ENCODE measurements at regions not wholly inside any gene's neighbourhood (a gene's known extent, or its start where the extent isn't known, plus 50 kb on each side); places are given as distances from the start of the nearest gene placed in this dataset.
"Not testable (repeated sequence)": the region's sequence is repeated elsewhere in the genome, so short reads cannot be mapped to it uniquely, and the experiment has no call there.

DNA sequence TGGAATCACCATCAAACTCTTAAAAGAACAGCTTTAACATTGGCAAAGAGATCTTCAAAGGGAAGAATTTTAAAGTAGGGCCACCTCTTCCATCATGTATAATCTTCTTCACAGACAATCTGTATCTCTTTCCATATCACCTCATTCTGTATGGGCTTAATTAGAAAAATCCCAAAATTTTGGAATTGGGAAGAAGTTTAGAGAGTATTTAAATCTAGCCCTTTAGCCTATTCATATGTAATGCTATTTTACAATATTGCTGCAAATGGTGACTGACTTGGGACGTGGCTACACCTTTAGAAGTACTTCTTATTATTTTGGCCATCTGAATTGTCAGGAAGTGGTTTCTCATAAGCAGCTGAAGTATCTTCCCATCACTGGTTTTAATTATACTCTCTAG lies 474.3 kb downstream of the RFPL4B start:
- no peak for DNase-seq

- no peak for DNase-seq
These were observed 475.6 kb downstream of the RFPL4B start for GRCh38 chr6:112822769-112823168.

DNA sequence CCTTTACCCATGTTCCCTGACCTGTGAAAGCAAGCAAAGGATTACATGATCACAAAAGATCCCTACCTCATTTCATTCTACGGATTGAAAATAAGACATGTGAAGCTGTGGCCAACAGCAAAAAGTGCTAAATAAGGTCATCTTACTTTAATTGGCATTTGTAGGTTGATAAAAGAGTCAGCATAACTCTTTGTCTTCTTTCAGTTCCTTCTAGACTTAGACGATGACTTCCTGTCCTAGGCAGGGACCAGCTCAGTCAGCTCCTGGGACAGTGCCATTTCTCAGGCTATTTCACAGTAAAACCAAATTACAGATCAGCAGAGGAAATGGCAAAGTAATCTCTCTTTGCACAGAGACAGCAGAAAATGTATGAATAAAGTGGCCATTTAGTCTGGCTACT lies 480.7 kb downstream of the RFPL4B start:
- DNase-seq, result no peak

GRCh38 chr6:112831022-112831421 lies 483.9 kb downstream of the RFPL4B start:
- DNase-seq, result no peak

- DNase-seq, result no peak
These were observed 486.5 kb downstream of the RFPL4B start for GRCh38 chr6:112833581-112834131.

GRCh38 chr6:112835078-112835477 lies 487.9 kb downstream of the RFPL4B start:
- no peak for DNase-seq

- no peak for DNase-seq
These were observed 492.4 kb downstream of the RFPL4B start for GRCh38 chr6:112839525-112839961.

- no peak for DNase-seq
These were observed 494.6 kb downstream of the RFPL4B start for GRCh38 chr6:112841553-112842329.

GRCh38 chr6:112842330-112842685 lies 495.2 kb downstream of the RFPL4B start:
- DNase-seq, result no peak

DNA sequence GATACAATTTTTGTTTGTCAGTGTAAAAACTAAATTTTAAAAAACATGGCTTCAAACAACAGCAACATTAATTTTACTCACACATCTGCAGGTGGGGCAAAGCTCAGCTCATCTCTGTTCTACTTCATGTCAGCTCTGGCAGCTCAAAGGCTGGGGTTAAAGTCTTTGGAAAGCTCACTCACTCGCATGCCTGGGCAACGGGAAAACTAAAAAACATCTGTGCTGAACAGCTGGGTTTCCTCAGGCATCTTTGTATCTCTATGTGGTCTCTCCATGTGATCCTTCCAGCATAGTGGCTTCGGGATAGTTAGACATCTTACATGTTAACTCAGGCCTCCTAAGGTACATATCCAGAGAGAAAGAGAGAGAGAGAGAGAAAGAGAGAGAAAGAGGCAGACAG lies 499.6 kb downstream of the RFPL4B start:
- no peak for DNase-seq

DNA sequence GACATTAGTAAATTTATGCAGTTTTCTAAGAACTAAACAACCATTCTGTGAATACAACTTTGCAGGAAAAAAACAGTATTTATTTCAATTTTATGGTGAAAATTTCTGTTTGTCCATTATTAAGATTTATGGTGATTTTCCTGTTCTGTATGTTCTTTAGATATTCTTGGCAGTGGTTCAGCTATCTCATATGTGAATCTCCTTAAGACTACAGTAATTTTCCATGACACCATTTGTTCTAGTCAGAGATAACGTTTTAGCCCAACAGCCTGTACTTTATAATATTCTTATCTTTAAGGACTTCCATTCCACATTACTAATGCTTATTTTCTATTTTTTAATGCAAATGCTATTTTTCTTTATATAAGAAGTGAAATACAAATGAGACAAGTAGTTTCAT lies 504.0 kb downstream of the RFPL4B start:
- no peak for DNase-seq

GRCh38 chr6:112853162-112853561 lies 506.0 kb downstream of the RFPL4B start:
- no peak for DNase-seq

DNA sequence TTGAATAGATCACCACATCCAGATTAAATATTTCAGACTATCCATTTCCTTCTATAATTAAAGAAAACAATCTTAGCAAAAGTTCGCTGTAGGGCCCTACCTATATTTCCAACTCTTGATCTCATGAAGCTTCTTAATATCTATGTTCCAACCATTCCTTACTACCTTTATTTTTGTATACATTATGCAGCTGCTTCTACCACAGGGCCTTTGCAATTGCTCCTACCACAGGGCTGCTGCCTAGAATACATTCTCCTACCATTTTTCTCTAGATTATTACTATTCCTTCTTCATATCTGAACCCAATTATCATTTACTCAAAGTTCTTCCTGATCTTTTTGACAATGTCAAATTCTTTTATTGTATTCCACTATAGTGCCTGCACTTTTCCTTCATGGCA lies 516.6 kb downstream of the RFPL4B start:
- no peak for DNase-seq

DNA sequence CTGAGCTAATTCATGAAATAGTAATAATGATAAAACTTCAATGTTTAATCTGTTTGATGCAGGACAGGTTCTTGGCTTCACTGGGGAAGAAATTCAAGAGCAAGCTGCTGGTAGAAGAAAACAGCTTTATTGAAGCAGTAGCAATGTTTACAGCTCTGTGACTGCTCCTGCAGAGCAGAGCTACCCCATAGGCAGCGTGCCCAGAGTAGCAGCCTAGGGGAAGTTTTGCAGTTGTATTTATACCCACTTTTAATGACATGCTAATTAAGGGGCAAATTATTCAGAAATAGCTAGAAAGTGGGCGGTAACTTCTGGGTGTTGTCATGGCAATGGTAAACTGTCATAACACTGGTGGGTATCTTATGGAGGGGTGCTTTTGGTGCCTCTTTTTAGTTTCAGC lies 518.0 kb downstream of the RFPL4B start:
- DNase-seq, result no peak

DNA sequence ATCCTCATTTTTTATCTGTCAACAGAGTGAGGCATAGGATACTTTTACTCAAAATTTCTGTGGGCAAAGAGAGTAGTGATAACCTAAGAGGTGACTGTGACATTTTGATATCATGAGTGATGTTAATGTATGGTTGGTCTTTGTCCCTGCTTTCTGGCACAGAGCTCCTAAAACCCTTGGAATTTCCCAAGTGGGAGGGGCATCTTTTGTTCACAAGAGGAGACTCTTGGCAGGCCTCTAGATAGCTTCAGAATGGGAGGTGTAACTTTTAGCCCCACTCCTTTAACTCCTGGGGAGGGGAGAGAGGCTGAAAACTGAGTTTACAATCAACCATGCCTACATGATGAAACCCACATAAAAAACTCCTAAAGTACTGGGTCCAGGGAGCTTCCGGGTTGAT lies 527.8 kb downstream of the RFPL4B start:
- DNase-seq, result no peak

DNA sequence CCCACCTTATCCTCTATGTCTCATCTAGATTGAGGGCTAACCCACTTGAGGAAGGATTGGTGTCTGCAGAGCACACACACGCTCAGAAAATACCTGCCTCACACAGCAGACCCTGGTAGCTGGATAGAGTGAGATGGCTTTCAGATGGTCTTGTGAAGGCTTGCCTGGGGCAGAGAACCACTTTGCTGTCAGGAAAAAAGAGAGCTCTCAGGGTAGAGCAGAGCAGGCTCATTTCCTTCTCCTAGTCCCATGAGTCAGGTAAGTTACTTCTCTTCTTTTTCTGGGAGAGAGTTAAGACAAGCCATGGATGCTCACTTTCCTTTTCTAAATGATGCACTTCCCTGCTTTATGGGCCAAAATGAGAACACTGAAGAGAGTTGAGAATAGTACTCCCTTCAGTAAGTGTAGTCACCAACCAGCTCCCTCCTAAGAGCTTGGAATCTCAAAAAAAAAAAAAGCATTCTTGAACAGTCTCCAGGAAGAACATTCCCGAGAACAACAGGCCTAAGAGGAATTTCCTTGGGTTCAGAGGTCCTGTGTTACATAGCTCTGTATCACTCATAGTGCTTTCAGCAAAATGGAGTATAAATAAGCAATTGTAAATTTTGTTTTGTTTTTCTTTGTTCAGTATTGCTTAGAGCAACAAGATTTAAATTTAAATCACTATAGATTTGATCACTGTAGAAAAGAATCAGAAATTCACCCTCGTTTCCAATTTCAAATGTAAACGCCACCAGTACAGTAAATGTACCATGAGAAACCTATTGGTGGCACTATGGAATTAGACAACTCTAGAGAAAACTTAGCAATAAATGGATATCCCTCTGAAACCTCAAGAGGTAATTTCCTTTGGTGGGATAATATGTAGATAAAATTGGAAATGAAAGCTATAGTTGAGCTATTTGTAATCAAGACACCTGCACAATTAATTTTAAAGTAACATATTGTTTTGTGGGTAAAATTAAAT lies 530.3 kb downstream of the RFPL4B start:
- no peak for DNase-seq

GRCh38 chr6:112879920-112880413 lies 532.8 kb downstream of the RFPL4B start:
- DNase-seq, result no peak

DNA sequence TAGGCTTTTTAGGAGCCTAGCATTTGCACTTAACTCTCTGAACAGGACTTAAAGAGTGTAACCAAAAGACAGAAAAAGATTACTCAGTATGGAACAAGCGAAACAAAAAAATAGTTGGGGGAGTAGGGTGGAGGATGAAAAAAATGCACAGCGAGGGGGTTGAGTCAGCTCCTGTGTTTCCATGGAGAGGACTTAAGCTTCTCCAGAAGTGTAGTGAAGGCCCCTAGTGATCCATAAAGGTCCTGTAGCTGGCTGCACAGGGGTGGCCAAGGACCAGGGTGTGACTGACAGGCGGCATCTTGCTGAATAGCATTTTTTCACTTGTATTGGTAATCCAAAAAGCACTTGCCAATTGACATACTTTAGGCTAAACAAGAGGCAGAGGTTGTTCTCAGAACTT lies 533.9 kb downstream of the RFPL4B start:
- no peak for DNase-seq

DNA sequence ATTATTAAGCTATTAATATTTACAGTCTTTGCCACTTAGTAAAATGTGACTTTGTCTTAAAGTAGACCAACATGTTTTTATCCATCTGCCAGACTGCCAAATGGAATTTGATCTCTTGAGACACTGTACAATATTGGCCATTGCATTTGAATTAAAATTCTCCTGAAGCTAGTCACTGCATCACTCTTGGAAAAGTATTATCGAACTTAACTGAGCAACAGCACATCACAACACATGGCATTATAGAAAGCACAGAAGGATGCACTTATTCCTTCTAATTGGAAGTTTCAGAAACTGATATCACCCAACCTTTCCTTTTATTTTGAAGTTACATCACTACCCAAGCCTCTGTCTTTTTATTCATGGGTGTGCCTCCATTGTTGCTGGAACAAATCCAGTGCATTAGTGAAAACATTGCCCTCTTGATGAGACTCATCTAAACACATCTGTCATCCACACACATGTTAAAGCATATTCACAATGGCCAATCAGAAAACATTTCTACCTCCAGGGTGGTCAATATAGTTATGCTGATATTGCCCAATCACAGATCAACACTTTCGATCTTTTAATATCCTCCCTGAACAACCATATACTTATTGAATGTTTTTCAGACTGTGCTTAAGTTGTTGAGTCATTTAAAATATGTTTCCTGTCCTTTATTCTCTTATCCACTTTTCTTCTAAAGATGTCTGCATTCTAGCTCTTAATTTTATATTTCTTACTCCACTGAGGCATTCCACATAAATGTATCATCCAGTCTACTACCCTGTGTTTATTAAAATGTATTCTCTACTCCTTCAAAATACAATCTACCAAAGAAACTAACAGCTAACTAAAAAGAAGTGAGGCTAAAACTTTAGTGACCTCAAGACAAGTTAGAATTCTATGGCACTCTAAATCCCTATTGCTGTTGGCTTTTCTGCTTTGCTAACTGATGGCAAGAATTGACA lies 535.0 kb downstream of the RFPL4B start:
- no peak for DNase-seq

GRCh38 chr6:112883095-112883494 lies 536.0 kb downstream of the RFPL4B start:
- DNase-seq, result no peak

DNA sequence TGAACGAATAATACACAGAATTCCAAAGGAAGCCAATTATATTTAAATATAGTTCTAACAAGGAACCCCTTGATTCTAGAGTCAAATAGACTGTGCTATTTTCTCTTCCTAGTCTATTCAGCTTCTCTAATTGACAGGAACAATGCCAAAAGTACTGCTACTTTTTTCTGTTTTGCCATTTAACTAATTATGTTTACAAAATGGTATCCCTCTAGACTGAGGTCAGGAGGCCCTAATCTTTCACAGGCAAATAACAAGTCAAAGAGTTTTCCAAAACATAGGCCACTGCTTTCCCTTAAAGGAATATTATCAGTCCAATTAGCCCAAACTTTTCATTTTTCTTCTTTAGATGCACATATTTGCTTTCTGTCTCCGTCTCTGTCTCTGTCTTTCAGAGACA lies 539.3 kb downstream of the RFPL4B start:
- no peak for DNase-seq

DNA sequence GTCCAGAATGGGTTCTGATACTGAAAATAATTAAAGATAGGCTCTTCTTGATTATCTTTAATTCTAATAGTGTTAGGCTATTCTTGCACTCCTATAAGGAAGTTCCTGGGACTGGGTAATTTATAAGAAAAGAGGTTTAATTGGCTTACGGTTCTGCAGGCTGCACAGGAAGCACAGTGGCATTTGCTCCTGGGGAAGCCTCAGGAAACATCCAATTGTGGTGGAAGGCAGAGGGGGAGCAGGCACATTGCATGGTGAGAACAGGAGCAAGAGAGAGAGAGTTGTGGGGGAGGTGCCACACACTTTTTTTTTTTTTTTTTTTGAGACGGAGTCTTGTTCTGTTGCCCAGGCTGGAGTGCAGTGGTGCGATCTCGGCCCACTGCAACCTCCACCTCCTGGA lies 540.3 kb downstream of the RFPL4B start:
- not testable (repeated sequence) for DNase-seq

Data from activated T-cell treated with anti-CD3 and anti-CD28 coated beads for 4 hours (primary cell).